Fibroblast of skin of abdomen (primary cell): ENCODE measurements at regions not wholly inside any gene's neighbourhood (a gene's known extent, or its start where the extent isn't known, plus 50 kb on each side); places are given as distances from the start of the nearest gene placed in this dataset.

Experiments used
- DNase-seq: peaks from one replicate; pipeline ENCODE4 v3.0.0-alpha.2; 2013

GRCh38 chr4:149031399-149031798 is 589.2 kb upstream of the NR3C2 start:
- no peak for DNase-seq

DNA sequence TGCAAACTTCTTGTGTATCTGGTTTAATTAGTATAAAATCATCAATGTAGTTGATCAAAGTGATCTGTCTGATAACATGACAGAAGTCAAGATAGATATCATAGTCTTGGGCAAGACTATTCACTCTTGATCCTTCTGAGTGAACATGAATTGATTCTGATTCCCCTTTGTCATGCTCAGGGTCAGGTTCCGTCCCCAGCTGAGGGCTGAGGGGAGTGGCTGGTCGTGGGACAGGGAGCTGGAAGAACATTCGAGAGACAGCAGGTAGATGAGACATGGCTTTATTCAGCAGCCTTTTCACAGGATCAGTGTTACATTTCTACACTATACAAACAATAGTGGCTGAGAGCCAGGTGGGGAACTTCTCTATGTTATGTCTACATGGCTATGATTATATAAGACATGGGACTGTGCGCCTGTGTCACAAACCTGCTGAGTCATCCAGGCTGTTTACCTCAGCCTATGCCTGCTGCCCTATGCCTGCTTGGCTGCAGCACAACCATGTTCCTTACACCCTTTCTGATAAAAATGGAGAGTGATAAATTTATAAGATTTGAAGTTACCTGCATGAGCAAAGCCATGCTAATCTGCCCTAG is 586.9 kb upstream of the NR3C2 start:
- no peak for DNase-seq

GRCh38 chr4:149026696-149027095 is 584.5 kb upstream of the NR3C2 start:
- DNase-seq: no peak

DNA sequence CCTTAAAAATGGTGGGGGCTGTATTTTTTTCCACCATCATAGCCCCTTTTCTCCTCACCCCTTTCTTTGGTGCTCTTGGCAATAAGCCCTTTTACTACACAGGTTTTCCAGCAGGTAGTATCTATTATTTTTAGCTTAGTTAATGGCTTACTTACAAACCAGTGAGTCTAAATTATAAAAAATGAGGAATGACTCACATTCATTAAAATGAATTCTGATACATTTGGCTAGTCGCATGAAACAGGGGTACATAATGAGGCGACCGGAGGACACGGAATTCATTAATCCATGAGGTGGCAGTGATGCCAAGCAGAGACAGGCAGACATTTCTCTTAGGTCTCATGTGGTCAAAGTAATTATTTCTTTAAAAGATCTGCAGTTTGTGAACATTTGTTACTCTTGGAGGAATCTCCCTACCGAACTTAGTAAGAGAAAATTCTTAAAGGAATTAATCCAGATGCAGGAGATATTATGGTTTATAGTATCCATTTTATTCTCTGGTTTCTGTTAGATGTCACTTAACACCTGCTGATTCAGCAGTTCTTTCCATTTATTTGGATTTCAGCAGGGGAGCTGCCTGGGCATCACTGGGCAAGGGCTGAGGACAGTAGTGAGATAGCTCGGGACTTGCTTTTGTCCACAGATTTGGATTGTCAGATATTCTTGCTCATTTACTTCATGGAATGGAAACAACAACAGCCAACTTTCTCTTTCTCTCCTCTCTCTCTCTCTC is 575.0 kb upstream of the NR3C2 start:
- no peak for DNase-seq

DNA sequence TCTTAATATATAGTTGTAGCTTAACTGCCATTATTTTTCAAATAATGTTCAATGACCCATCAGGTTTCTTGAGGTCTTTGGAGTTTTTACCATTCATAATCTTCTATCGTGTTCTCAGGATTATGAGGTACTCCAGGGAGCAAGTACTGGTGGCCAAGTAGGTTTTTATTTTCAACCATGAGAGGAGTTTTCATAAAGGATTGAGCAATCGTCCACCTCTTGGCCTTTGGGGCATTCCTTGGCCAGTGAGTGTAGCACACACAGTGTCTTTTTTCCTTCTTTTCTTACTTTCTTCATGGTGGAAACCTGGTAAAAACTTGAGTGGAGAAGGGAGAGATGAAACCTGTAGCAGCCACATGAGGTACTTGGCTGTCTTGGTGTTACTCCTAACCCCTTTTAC is 567.0 kb upstream of the NR3C2 start:
- DNase-seq: no peak

DNA sequence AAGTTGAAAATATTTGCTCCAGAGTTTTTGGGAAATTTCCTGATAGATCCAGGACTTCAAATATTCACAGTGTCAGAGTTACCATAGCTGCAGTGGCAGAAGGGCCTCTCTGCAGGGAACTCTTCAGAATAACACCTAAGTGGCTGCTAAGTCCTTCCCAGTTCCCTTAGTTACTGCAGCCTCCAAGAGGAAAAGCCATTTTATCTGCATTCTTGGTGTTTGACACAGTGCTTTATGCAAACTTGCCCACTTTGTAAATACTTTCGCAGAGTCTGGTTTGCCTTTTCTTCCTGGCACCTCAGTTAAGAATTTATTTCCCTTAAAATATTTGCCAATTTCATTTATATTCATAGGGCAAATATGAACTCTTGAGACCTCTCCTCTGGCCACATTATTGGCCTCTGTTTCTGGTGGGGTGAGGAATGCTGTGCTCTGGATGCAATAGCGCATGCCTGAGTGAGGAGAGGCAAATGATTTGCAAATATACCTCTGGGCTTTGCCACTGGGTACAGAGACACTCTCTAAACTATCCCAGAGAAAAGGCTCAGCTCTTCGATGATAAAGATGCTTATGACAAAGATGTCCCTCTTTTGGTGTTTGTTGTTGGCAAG is 566.3 kb upstream of the NR3C2 start:
- DNase-seq: no peak

- no peak for DNase-seq
Observed at GRCh38 chr4:149005191-149005590, 563.0 kb upstream of the NR3C2 start.

DNA sequence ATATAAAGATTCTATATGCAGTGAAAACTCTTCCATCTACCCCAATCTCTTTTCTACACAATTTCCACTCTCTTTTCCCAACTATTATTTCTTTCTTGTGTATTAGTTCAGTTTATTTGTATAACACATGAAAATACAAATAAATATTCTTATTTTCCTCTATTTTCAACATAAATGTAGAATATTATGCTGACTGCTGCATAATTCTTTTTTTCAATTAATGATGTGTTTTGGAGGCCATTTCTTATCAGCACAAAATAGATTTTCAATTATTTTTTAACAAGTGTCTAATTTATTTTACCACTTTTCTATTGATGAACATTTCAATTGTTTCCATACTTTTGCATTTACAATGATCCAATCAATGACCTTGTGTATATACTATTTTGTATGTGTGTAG is 557.7 kb upstream of the NR3C2 start:
- DNase-seq: no peak

- peak; percentile 9 for DNase-seq
Observed at GRCh38 chr4:148998719-148999118, 556.5 kb upstream of the NR3C2 start.

DNA sequence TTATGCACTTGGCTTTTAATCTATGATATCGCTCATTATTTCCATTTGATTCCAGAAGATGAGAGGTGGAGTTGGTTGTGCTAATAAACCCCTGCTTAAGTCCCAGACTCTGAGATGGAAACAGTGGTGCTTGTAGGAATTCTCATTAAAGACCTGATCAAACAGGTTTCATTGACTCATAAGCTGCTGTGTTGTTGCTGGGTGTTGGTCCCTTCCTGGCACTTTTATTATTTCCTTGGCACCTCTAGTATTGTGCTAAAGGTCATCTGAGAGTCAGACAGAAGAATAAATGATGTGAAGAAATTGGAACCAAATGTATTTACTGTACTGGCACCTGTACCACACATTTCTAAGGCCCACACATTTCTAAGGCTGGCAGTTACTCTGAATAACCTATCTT is 544.7 kb upstream of the NR3C2 start:
- no peak for DNase-seq

GRCh38 chr4:148984951-148985350 is 542.7 kb upstream of the NR3C2 start:
- no peak for DNase-seq

GRCh38 chr4:148982200-148982599 is 540.0 kb upstream of the NR3C2 start:
- no peak for DNase-seq

- no peak for DNase-seq
Observed at GRCh38 chr4:148980782-148981480, 538.7 kb upstream of the NR3C2 start.

DNA sequence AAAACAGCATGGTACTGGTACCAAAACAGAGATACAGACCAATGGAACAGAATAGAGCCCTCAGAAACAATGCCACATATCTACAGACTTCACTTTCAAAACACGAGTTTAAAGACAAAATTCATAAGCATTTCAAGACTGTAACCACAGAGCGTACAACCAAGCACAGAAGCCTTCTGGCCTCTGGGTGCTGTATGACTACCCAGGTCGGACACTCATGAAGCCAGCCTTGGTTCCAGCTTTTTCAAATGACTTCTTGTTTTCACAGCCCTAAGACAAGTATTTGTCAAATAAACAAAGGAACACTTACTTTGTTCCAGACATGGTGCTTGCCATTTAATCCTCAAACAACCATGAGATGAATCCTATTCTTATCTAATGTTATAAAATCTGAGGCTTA is 536.1 kb upstream of the NR3C2 start:
- no peak for DNase-seq

DNA sequence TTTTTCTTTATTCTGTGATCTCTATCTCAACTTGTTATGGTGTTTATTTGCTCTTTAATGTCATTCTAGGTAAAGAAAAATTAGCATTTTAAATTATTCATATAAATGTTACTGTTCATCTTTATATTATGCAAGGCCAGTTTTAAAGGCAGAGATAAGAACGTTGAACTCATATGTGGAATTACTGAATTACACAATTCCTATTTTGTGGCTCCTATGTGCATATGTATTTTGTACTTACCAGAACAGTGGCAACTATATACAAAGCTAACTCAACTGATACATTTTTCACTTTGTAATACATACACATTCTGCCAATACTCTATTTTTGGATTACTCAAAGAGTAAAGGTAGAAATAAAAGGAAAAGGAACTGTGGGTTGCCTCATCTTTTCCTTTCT is 533.2 kb upstream of the NR3C2 start:
- no peak for DNase-seq

DNA sequence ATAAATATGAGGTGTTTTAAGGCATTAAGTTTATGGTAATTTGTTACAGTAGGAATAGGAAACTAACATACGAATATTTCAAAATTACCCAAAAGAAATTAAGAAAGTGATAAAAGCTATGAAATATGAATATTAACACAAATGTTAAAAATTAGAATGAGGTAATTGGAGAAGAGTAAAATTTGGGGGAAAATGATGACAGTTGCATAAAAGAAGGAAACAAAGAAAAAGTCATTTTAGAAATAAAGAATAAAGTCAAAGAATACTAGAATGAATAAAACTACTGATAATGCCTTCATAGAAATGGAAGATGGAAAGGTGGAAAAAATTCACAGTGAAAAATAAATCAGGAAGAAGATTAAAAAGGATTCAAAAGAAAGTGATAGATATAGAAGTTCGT is 522.9 kb upstream of the NR3C2 start:
- no peak for DNase-seq

DNA sequence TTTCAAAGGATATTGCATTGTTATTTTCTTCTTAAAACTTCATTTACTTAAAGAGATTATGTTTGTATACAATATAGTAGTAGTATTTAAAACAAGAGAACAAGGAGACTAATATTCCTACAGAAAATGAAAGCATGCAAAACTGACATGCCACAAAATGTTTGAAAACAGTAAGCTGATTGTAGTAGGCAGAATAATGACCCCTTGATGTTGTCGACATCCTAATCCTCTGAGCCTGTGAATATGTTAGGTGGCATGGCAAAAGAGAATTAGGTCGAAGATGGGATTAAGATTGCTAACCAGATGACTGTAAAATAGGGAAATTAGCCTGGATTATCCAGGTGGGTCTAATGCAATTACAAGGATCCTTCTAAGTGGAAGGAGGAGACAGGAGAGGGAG is 522.2 kb upstream of the NR3C2 start:
- no peak for DNase-seq

GRCh38 chr4:148962539-148963290 is 520.5 kb upstream of the NR3C2 start:
- peak; percentile 23 for DNase-seq

- no peak for DNase-seq
Observed at GRCh38 chr4:148961526-148961925, 519.3 kb upstream of the NR3C2 start.

DNA sequence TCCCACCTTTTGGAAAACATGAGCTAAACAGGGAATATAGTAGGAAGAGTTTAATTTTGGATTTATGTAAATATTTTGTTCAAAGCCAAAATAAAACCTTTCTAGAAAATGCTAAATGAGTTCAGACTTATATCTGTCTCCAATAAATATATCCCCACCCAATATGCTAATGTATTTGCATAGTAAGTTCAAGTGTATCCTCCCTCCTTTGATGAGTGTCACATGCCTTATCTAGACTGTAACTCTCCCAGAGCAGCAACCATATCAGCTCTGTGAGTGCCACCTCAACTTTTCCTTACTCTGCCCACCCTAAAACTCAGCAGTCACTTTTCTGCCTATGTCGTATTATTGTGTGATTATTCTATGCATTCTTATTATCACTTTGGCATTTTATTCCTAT is 516.1 kb upstream of the NR3C2 start:
- no peak for DNase-seq

DNA sequence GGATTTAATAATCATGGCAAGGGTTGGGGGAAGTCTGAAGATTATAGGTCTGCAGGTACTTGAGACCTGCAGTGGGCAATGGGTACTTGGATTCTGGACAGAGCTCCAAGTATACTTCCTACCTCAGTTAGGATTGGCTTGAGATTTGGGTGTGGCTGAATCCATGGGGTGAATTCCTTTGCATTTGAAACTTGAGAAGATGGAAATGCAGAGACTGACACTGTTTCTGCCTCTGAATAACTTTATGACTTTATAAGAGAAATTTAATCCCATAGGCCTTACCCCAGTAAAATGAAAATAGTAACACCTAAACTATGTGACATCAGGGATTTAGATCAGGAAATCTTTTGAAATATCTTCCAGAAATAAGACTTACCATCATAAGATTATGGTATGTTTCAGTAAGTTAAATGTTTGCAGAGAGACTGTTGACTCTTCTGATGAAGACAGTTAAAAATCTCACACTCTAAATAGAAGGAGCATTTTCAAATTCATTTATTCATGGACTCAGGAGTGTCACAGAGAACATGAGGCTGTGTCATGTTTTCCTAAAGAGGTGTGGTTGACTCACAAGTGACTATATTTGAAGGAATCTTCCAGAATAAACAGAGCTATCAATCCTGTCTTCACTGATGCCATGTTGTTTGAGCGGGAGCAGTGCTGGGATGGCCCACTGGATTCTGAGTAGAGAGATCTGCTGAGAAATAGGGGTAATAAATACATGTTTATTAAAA is 513.5 kb upstream of the NR3C2 start:
- no peak for DNase-seq
